SK-N-SH (cell line): ENCODE measurements at regions not wholly inside any gene's neighbourhood (a gene's known extent, or its start where the extent isn't known, plus 50 kb on each side); places are given as distances from the start of the nearest gene placed in this dataset.

ENCODE experiments used
- CTCF ChIP-seq: fragments of 200-600 bp; sonication (generic); IDR thresholded peaks from 2 replicates; pipeline ENCODE4 v1.6.1; 2017; ENCODE audit warnings: antibody characterized with exemption, mild to moderate bottlenecking, moderate library complexity
- FOXJ3 ChIP-seq: sonication (generic); formaldehyde crosslinking; IDR thresholded peaks from 2 replicates; pipeline ENCODE4 v1.5.1; 2020; ENCODE audit warnings: mild to moderate bottlenecking, missing genetic modification reagents
- MAX ChIP-seq: IDR thresholded peaks from 2 replicates; pipeline ENCODE4 v1.4.0; 2012; ENCODE audit warnings: low read depth
- MEF2A ChIP-seq: IDR thresholded peaks from 2 replicates; pipeline ENCODE4 v1.4.0; 2012; ENCODE audit warnings: low read depth, borderline replicate concordance
- POLR2AphosphoS5 ChIP-seq: IDR thresholded peaks from 2 replicates; pipeline ENCODE4 v1.6.1; 2012; ENCODE audit warnings: low read depth, low read length
- RAD21 ChIP-seq: IDR thresholded peaks from 2 replicates; pipeline ENCODE4 v1.6.1; 2012; ENCODE audit warnings: mild to moderate bottlenecking, low read length
- RFX5 ChIP-seq: IDR thresholded peaks from 2 replicates; pipeline ENCODE4 v1.6.1; 2012; ENCODE audit warnings: mild to moderate bottlenecking, improper control_type of control experiment, low read length
- SMC3 ChIP-seq: IDR thresholded peaks from 2 replicates; pipeline ENCODE4 v1.6.1; 2012; ENCODE audit warnings: low read depth, low read length, improper control_type of control experiment
- TAF1 ChIP-seq: IDR thresholded peaks from 2 replicates; pipeline ENCODE4 v1.6.1; 2012; ENCODE audit warnings: low read depth, mild to moderate bottlenecking, low read length, moderate library complexity, borderline replicate concordance
- TEAD4 ChIP-seq: IDR thresholded peaks from 2 replicates; pipeline ENCODE4 v1.4.0; 2012; ENCODE audit warnings: mild to moderate bottlenecking, borderline replicate concordance; ENCODE audit not compliant: insufficient read depth
- YY1 ChIP-seq: IDR thresholded peaks from 2 replicates; pipeline ENCODE4 v1.4.0; 2012; ENCODE audit warnings: low read depth, mild to moderate bottlenecking
- ZBTB33 ChIP-seq: IDR thresholded peaks from 2 replicates; pipeline ENCODE4 v1.4.0; 2012; ENCODE audit warnings: low read depth, borderline replicate concordance
- TF ChIP-seq, protein P1 (sequence below): IDR thresholded peaks from 2 replicates; pipeline ENCODE4 v1.4.0; 2012; ENCODE audit warnings: low read depth, borderline replicate concordance

- TF ChIP-seq CTCF, result no peak
- no peak for TF ChIP-seq MAX
- TF ChIP-seq ZBTB33, result no peak
- no peak for TF ChIP-seq POLR2AphosphoS5
- TF ChIP-seq YY1, result no peak
- no peak for TF ChIP-seq MEF2A
- no peak for TF ChIP-seq TEAD4
- TF ChIP-seq RAD21, result no peak
- TF ChIP-seq FOXJ3 (CRISPR knock-in tag), result no peak
- TF ChIP-seq SMC3, result no peak
- TF ChIP-seq RFX5, result no peak
- no peak for TF ChIP-seq TAF1
- TF ChIP-seq, protein P1, sequence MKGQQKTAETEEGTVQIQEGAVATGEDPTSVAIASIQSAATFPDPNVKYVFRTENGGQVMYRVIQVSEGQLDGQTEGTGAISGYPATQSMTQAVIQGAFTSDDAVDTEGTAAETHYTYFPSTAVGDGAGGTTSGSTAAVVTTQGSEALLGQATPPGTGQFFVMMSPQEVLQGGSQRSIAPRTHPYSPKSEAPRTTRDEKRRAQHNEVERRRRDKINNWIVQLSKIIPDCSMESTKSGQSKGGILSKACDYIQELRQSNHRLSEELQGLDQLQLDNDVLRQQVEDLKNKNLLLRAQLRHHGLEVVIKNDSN, result no peak
These were observed 172.2 kb downstream of the HHIP start for GRCh38 chr4:144818136-144818535.
